ENCODE measurements at regions not wholly inside any gene's neighbourhood (a gene's known extent, or its start where the extent isn't known, plus 50 kb on each side); places are given as distances from the start of the nearest gene placed in this dataset.

GRCh38 chr6:145245119-145245518 lies 490.2 kb downstream of the EPM2A start:
- TF ChIP-seq CTCF (IDR thresholded peaks at IDR 0.05) (no peak), POLR2AphosphoS5 (IDR thresholded peaks at IDR 0.05; ENCODE audit: low read depth, low read length) (no peak), TCF7L2 (IDR thresholded peaks at IDR 0.05; ENCODE audit: low read depth, low read length) (no peak)
